HG03060 (cell line): ENCODE measurements at regions not wholly inside any gene's neighbourhood (a gene's known extent, or its start where the extent isn't known, plus 50 kb on each side); places are given as distances from the start of the nearest gene placed in this dataset.

Experiments used
- ATAC-seq: cut with Tn5 transposase; IDR thresholded peaks from one replicate; pipeline ENCODE4 v1.9.1; 2021; ENCODE audit warnings: low read depth, moderate number of reproducible peaks; ENCODE audit not compliant: unreplicated experiment

GRCh38 chr5:171647043-171647903 is 138.3 kb upstream of the SMIM23 start:
- ATAC-seq = no peak

GRCh38 chr5:171647904-171648260 is 137.7 kb upstream of the SMIM23 start:
- ATAC-seq = no peak

GRCh38 chr5:171648279-171649074 is 137.1 kb upstream of the SMIM23 start:
- no peak for ATAC-seq

GRCh38 chr5:171649075-171649401 is 136.6 kb upstream of the SMIM23 start:
- ATAC-seq = no peak

DNA sequence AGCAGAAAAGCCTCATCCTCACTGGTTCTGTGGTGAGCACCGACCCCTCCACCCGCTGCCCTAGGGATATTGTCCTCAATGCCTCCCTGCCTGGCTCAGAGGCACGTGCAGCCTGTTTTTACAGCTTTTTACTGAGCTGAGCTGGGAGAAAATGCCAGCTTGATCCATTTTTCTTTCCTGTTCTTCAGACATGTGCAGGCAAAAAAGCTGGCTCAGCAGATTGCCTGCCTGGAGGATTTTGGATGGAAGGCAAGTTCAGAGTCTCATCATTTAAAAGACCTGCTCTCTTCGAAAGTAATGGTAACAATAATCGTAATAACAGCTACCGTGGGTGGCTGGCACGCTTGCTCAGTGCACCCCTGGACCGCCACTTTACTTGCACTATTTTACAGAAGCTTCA is 135.0 kb upstream of the SMIM23 start:
- ATAC-seq = no peak

DNA sequence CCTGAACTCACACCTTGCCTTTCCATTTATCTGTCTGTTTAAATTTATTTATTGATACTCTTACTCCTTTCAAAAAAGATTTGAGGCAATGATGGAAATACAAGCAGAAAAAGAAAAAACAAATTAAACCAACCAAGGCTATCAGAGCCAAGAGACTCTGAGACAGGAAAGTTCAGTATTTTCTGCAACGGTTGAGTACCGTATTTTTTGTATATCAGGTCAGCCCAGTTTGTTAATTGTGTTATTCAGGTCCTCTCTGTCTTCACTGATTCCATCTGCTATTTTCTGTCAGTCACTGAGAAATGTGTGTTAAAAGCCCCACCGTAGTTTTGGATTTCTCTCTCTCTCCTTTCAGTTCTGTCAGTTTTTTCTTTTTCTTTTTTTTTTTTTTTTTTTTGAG is 134.5 kb upstream of the SMIM23 start:
- ATAC-seq = no peak

- ATAC-seq = no peak
These were observed 130.7 kb upstream of the SMIM23 start for GRCh38 chr5:171654881-171655280.

GRCh38 chr5:171657473-171657872 is 128.1 kb upstream of the SMIM23 start:
- no peak for ATAC-seq

DNA sequence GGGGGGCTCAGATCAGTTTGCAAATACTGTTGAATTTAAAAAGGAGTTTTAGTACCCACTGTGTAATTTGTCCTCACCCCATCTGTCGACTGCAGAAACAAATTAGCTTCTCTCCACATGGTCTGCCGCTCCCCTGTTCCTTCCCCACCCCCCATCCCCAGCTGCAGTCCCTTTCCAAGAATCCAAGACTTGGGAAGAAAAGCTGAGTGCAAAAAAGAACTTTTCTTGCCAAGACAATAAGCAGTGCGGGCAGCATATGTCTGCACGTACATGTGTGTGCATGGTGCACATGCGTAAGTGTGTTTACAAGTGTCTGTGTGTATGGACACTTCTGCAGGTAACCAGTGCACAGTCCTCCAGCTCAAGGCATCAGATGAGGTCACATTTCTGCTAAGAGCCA is 125.7 kb upstream of the SMIM23 start:
- no peak for ATAC-seq

DNA sequence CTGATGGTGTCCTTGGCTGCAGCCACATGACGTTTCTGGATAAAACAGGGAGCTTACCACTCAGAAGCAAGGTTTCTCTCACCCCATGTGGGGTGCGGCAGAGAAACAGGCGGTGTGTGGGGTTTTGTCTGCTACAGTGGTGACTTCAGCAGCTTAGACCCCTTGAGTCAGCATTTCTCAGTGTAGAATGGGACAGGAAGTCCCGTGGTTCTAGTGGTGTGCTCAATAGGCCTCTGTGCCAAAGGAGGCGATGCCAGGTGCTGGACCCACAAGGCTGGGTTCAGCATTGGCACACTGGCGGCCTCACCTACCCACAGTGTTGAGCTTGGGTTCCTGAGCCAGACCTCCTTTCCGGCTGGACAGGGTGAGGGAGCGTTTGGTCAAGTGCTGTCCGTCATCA is 125.2 kb upstream of the SMIM23 start:
- no peak for ATAC-seq

- no peak for ATAC-seq
These were observed 124.5 kb upstream of the SMIM23 start for GRCh38 chr5:171661143-171661542.

DNA sequence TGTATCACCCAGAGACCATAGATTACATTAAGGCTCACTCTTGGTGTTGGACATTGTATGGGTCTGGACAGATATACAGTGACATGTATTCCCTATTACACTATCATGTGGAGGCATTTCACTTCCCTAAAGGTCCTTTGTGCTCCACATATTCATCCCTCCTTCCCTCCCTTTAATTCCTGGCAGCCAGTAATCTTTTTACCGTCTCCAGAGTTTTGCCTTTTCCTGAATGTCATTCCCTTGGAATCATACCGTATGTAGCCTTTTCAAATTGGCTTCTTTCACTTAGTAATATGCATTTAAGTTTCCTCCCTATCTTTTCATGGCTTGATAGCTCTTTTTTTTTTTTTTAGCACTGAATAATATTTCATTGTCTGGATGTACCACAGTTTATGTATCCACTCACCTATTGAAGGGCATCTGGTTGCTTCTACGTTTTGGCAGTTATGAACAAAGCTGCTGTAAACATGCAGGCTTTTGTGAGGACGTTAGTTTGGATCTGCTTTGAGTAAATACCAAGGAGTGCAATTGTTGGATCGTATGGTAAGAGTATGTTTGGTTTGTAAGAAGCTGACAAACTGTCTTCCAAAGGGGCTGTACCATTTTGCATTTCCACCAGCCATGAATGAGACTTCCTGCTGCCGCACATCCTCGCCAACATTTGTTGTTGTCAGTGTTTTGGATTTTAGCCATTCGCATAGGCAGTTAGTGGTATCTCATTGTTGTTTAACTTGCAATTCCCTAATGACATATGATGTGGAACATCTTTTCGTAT is 122.1 kb upstream of the SMIM23 start:
- ATAC-seq = no peak

- no peak for ATAC-seq
These were observed 121.1 kb upstream of the SMIM23 start for GRCh38 chr5:171664489-171664888.

DNA sequence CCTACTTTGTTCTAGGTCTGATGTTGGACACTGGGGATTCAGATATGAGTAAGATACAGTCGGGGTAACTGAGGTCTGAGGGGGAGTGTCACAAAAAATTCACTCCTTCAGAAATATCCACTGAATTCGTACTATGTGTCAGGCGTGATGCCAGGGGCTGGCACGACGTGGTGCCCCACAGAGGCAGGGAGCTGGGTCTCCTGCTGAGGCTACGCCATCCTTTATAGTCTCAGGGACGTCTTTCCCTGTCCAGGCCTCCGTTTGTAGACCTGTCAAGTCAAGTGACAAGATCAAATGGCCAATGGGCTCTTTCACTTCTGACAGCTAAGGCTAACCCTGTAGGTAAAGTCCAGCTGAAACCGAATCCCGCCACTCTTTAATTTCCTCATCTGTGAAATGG is 118.8 kb upstream of the SMIM23 start:
- no peak for ATAC-seq

- no peak for ATAC-seq
These were observed 118.1 kb upstream of the SMIM23 start for GRCh38 chr5:171667341-171668096.

DNA sequence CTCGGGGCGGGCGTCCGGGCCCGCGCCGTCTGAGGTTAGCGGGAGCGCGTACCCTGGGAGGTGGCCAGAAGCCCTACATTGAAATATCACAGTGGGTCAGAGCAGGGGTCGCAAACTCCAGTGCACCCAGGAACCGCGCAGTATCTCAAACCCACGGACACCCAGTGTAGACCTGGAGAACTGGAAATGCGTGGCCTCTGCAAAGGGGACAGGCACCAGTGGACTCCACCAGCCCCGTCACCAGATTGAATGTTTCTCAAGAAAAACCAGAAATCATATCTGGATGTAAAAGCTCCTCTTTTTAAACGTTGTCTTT is 117.6 kb upstream of the SMIM23 start:
- ATAC-seq = no peak

GRCh38 chr5:171669571-171669970 is 116.0 kb upstream of the SMIM23 start:
- no peak for ATAC-seq

- ATAC-seq = no peak
These were observed 113.1 kb upstream of the SMIM23 start for GRCh38 chr5:171672556-171672955.

DNA sequence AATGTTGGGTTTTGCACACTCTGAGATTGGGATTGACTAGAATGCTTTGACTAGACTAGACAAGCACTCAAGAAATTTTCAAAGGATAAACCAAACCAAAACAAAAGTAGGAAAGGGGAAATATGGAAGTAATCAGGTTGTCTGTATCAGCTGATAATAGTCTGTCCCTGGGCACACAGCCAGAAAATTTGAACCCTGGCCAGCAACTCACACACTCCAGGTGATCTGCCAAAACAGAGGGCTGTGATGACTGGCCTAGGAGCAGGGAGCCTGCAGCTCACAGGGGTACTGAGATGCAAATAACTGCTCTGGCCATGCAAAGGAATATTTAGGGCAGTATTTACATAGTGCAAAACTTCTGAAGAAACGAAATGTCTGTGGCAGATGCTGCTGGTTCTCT is 112.3 kb upstream of the SMIM23 start:
- ATAC-seq = no peak

- no peak for ATAC-seq
These were observed 111.8 kb upstream of the SMIM23 start for GRCh38 chr5:171673840-171674239.

- ATAC-seq = no peak
These were observed 110.1 kb upstream of the SMIM23 start for GRCh38 chr5:171675511-171675910.
